UCSD-AML1 (cell line): ENCODE measurements at regions not wholly inside any gene's neighbourhood (a gene's known extent, or its start where the extent isn't known, plus 50 kb on each side); places are given as distances from the start of the nearest gene placed in this dataset.
"Not testable (repeated sequence)": the region's sequence is repeated elsewhere in the genome, so short reads cannot be mapped to it uniquely, and the experiment has no call there.

Source experiments
- DNase-seq: peaks from one replicate; lab custom pipeline; 2025; ENCODE audit not compliant: unreplicated experiment; lab: John Stamatoyannopoulos, UW

DNA sequence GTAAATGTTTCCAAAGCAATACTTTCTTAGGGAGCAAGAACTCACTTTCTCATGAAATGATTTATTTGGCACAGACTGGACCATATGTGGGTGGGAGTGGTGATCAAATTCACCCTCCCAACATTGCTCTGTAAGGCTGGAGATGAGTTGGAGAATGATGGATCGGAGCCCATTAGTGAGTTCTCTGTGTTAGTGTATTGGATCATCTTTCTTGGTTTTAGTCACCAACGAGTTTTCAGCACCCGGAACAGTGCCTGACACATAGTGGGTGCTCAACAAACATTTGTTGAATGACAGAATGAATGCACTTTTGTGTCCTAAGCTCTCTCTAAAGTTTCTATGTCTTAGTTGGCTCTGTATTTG, 104.5 kb upstream of the FAM20A start:
- DNase-seq = no peak

DNA sequence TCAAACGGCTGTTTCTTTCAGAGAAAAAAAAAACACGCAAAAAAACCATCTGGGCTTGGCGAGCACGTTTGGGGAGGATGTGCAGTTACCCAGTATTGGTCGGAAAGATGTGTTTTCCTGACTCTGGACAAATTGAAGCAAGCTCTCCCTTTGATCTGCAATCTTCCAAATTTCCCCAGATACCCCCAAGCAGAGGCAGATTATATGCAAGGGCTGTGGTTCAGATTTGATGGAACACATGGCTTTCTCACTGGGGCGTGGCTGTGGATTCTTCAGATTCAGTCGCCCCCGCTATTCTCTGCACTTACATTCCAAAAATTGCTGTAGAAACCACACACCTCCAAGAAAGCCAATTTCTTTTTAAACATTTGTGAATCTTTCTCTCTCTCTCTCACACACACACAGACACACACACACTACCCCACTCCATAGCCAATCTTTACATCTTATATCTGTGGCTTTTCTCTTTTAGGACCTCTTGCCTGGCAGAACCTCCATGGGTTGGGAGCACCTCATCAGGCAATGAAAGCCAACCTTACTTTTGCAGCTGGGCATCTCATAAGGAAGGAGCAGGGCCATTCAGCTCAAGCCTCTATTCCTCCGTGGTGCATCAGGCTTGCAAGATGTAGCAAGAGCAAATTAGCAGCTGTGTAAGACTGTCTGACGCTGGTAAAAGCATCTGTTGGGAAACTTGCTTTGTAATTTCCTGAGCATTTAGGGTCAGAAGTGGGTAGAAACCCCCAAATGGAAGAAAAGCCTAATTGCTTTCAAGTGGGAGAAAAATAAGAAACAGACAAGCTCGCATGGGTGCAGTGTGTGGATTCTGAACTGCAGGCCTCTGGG, 103.9 kb upstream of the FAM20A start:
- no peak for DNase-seq

DNA sequence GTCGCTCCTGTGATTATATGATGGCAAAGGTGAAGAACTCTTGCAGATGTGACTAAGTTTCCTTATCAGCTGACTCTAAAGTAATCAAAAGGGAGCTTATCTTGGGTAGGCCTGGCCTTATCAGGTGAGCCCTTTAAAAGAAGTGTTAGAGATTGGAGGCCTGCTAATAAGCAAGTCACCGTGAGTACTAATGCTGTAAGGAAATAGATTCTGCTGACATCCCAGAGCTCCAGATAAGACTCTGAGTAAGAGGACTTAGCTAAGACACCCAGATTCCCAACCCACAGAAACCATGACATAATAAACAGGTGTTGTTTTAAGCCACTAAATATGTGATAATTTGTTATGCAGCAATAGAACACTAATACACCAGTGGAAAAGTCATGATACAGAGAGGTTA, 99.9 kb upstream of the FAM20A start:
- no peak for DNase-seq

DNA sequence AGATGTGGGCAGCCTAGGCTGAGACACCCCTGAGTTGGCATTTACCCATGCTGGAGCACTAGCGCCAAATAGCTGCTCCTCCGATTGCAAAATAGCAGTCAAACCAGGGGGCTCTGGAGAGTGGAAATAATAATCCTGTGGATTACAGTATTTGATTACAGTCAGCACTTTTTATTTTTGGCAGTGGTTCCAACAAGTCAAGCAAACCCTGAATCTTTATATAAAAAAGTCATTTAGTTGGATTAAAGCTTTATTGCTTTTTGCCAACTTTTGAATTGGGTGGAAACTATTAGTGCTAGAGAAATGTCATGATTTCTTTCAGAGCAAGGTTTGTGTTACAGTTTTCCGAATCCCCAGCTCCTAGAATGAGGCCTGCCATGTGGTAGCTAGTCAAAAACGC, 99.3 kb upstream of the FAM20A start:
- DNase-seq = no peak

DNA sequence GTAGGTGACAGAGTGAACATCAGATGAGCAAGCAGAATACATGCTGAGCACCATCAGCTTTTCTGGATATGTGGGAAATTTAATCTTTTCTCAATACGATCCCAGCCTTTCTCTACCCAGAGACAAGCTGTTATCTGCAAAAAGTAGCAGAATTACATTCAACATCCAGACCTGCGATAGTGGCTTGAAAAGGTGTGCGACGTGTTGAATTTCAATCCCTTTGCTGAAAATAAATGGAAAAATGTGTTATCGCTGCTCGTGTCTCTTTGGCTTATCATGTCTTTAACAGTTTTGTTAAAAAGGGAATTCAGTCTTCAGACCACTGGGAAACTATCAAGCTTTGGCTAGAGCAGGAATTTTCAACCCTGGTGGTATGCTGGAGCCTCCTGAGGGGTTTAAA, 98.8 kb upstream of the FAM20A start:
- DNase-seq = no peak

DNA sequence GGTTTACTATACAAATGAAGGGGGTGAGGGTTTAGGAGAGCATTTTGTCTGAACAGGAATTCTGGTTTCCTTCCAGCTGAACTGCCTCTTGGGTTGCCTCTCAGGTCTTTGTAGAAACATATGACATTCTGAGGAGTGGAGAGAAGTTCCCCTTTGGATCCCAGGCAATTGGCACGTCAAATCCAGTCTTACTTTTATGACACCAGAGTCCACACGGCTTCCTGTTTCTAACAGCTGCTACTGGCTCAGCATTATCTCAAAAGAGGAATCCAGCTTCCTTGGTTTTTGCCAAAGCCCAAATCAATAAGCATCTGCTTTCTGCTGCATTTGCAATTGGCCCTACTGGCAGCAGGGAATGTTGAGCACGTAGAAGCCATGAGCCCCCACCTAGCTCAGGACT, 97.6 kb upstream of the FAM20A start:
- no peak for DNase-seq

DNA sequence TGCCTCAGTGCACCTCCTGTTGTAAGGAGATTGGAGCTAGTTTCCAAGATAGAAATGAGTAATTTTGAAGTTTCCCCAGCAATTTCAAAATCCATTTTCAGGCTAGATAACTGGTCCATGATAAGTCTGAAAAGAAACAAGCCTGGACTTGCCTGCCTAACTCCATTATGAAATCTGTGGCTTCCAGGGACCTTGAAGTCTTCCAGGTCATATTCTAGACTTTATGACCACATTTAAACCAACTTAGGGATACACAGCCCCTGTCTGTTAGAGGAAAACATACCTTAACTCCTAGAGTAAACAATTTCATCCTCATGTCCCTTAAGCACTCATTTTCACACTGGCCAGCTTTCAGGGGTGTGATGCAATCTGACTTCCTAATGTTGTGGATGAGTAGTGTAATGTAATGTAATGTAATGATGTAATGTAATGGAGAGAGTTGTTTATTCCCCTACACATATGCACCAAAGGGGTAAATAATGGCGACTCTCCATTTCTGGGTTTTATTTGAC, 96.7 kb upstream of the FAM20A start:
- no peak for DNase-seq

DNA sequence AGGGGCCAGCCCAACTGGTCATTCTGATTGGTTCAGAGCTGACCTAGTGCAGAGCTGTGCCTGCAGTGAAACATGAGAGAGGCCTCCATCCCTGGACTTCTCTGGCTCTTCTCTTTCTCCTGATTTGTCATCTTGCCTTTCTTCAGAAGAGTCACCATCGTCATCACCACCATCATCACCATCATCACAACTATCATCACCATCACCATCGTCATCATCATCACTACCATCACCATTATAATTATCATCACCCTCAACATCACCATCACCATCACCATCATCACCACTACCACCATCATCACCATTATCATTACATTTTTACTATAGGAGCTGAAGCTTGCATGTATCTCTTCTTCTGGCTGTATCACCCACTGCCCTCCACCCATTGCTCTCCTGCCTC, 94.5 kb upstream of the FAM20A start:
- DNase-seq = no peak

DNA sequence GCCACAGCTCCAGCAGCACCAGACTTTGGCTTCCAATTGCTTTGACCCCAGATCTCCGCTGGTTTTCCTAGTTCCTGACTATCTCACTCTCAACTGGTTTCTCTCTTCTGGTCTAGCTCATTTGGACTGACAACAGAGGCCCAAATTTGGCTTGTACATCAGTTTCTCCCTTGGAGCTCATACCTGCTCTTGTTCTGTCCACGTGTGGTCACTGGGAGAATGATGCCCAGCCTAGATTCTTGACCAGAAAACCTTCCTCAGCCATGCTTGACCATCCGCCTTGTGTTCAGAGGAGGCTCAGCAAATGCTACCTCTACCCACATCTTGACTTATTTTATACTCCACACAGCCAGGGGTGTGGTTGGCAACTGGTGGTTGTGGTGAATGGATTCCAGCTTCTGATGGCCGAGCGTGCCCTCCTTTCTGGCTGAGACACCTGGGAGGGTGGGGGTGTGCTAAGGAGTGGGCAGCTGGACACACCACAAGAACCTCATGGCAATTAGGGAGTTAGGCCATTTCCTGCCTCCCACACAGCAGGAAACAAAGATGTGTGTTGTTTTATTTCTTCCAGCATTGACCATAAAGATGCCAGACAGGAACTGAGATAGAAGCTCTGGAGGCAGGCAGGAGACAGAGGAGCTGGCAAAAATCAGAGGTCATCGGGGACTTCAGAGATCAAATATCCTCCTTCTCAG, 93.8 kb upstream of the FAM20A start:
- DNase-seq = no peak

DNA sequence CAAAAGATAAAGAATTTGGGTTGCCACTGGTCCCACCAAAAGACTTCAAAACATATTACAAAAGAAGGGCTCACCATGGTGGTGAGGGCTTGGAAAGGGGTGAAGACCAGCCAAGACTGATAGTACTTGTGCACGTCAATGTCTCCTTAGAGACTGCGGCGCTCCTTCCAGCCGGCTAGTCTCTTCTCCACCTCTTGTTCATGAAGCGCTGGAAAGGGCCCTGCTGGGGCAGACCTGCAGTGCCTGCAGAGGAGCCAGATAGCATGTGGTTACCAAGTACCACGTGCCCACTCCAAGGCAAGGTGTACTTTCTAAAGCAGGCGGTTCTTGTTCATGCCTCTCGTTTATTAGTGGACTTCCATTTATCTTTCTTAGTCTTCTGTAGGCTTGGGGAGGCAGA, 92.7 kb upstream of the FAM20A start:
- no peak for DNase-seq

DNA sequence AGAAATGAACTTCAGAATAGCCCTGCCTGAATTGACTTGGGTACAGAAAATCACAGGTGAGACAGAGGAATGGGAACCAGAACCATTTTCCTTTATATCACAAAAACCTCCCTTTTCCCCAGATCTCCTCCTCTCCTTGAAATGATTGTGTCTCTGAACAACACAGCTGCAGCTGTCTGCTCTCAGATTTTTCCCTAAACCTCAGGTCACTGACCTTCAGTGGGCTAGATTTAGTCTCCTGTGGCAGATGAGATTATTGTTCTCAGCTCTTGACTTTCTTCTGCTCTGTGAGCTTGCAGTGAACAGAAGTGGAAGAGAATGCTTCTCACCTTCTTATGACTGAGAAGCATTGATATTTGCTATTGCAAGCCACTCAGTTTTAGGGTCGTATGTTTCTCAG, 92.3 kb upstream of the FAM20A start:
- no peak for DNase-seq

DNA sequence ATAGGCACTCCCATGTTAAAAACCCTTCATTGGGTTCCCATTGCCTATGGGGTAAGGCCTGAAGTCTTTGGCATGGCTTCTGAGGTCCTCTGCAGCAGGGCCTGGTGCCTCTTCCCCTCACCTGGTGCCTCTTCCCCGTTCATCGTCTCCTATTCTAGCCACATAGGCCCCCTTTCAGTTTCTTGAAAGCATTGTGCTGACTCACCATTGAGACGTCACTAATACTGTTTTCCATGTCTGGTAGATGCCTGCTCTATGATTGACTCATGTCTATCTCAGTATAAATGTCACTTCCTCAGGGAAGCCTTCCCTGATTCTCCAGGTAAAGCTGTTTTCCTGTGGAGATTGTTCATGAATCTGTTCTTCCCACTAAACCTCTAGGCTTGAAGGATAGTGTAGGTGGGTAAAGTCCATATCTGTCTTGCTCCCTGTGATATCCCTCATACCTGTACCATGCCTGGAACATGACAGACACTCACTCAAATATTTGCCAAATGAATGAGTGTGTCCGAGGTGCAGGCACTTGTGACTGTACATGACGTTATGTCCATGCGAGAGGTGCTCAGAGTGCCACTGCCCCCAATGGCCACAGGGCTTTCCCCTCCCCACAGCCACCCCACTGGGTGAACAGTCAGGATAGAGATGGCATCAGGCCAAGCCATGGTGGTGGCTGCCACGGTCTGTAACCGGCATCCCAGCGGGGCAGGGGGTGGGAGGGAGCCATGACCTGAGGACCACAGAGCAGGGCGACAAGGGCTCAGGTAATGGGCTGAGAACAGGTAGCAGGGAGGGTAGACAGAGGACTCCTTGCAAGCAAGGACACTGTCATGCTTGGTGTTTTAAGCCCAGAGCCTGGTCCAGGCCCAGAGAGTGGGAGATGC, 85.2 kb upstream of the FAM20A start:
- DNase-seq = no peak

DNA sequence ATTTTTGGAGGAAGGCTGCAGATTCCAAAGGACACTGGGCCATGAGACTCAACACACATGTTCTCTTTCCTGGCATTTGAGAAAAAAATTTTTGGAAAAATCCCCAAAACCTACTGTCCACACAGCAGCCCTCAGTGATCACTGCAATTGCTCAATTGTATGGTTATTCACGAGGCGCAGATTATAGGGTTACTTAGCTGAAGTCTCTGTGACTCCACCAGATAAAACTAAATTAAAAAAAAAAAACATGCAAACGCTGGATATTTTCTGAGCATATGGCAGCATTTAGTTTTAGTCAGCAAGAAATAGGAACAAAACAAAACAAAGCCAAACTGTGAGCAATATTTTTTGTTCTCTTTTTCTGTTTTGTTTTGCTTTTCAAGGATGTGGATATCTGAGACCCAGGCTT, 83.8 kb upstream of the FAM20A start:
- DNase-seq = no peak

DNA sequence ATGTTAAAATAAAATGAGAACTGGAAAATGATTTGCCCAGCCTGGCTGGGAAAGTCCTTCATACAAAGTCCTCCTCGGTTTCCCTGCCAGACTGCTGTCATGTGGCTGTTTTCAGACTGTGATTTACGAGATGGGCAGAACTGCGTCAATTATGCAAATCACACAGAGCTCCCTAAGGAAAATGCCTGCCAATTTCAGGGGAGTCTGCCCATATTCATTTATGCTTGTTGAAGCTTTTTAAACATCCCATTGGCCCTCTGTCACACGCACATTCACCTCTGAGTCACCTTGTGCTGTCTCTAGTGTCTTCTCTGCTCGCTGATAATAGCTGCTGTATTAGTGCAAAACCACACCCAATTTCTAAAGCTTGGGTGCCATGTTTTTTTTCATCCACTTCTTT, 81.7 kb upstream of the FAM20A start:
- DNase-seq = no peak

DNA sequence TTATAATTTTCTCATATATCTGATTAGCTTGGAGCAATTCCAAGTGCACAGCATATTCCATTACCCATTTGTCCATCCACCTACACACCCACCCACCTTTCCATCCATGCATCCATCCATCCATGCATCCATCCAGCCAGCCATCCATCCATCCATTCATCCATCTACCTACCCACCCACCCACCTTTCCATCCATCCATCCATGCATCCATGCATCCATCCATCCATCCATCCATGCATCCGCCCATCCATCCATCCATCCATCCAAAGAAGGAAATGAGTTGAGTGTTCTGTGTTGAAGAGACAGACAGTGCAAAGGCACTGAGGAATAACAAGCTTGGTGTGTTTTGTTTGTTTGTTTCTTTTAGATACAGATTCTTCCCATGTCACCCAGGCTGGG, 78.7 kb upstream of the FAM20A start:
- DNase-seq = no peak

DNA sequence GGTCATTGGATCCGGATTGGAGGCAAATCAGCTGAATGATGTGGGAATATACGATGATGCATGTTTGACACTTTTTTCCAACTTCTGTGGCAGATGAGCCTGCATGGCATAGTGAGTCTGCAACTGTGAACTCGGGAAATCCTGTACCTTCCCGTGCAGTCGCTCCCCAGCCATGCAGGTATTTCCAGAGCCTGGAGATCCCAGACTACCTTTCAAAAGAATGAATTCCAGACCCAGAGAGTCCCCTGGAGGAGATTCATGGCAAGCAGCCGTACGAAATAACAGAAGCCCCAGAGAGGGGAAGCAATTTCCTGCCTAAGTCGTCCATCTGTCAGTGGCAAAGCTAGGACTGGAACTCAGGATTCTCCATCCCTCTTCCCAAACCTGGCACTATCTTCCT, 75.7 kb upstream of the FAM20A start:
- no peak for DNase-seq

DNA sequence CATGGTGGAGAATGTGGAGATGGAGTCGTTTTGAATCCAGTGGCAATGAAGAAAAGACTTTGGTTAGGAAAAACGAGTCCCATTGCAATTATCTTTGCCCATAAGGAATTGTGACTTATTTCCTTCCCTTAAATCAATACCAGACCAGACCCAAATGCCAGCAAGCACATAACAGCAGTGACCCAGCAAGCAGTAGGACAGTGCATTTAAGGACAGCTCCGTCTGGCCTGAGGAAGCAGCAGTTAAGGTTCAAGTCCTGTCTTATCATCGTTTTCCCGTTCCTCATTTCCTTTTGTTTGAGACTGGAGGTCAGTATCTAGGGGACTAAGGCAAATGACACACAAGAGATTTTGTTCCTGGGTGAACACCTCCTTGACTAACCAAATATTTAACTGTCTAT, 74.6 kb upstream of the FAM20A start:
- DNase-seq = no peak

DNA sequence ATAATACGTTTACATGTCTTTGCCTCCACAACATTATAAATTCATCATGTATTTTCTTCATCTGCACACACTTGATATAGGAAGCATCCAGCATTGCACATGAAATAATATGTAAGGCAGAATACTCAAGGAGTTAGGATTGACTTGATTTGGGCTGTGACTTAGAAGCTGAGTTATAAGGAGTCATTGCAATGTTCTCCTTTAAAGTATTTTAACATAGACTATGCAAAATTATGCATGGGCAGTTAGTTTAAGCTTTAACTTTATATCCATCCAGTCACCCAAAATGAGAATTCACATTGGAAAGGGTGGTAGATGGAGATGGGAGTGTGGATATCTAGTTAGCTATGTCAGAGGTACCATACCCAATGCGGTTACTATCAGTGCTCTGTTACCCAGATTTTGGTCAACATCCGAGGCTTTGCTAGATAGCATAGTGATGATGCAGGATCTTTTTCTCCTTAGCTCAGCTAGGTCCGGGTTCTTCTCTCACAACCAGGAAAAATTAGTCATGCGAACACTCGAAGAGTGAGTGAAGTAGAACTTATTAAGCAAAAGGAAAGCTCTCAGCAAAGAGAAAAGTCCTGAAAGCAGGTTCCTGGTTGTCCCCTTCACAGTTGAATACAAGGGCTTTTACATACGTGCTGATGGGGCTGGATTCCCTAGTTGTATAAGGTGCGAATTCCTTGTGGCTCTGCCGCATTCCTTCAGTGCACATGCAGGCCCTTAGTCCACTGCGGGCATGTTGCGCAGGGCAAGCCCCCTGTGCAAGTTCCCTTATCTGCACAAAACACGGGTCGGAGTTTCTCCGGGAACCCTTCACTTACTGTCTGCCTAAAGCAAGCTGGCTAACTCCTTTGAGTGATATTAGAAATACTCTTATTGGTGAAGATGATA, 73.1 kb upstream of the FAM20A start:
- no peak for DNase-seq

DNA sequence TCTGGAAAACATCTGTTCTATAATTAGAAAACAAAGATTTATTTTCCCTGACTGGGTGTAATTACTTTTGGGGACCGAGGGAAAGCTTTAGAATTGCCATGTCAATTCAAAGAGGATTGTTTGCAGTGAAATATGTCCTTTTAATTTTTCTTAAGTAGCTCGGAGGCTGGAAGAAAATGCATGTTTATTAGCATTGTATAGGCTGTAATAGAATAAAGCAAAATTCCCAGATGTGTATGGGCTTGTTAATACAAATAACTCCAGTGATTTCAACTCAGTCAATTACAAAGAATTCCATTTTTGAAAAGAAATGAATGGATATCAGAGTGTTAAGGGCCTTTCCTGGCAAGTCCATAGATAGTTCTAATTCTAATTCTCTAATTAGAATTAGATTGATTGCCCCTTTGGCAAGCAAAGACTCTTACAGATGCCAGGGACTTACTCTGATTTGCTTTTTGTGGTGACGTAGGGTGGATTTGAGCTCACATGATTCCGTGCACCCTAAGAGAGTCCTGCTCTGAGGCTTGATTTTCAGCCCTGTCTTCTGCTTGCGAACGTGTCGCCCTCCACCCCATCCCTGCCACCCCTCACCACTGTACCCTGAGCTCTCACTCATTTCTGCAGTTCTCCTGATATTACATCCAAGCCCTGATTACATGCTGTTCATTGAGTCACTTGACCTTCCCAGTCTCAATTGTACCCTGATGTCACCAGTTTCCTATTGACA, 70.0 kb upstream of the FAM20A start:
- no peak for DNase-seq

DNA sequence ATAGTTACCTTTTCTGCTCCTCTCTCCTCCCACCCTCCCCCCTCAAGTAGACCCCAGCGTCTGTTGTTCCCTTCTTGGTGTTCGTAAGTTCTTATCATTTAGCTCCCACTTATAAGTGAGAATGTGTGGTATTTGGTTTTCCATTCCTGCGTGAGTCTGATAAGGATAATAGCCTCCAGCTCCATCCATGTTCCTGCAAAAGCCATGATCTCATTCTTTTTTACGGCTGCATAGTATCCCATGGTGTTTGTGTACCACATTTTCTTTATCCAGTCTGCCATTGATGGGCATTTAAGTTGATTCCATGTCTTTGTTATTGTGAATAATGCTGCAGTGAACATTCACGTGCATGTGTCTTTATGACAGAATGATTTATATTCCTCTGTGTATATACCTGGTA, 65.3 kb upstream of the FAM20A start:
- DNase-seq = not testable (repeated sequence)
